ENCODE measurements at regions not wholly inside any gene's neighbourhood (a gene's known extent, or its start where the extent isn't known, plus 50 kb on each side); places are given as distances from the start of the nearest gene placed in this dataset.
"Not testable (repeated sequence)": the region's sequence is repeated elsewhere in the genome, so short reads cannot be mapped to it uniquely, and the experiment has no call there.

DNA sequence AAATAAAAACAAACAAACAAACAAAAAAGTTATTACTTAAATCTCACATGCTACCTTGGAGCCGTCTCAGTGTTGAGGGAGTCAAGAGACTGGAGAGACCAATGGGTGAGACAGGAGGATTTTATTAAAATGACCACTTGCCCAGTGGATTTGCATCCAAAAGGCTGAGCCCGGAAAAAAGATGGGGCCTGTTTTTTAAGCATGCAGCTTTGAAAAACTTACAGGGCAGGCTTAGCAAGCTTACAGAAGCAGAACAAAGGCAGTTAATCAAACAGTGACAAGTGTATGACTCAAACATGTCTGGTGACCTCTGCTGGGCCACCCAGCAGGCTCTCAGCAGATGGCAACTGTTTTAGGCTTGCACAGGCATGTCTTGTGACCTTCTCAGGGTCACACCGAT, 82.5 kb downstream of the POTEH start:
- TF ChIP-seq, protein P1, sequence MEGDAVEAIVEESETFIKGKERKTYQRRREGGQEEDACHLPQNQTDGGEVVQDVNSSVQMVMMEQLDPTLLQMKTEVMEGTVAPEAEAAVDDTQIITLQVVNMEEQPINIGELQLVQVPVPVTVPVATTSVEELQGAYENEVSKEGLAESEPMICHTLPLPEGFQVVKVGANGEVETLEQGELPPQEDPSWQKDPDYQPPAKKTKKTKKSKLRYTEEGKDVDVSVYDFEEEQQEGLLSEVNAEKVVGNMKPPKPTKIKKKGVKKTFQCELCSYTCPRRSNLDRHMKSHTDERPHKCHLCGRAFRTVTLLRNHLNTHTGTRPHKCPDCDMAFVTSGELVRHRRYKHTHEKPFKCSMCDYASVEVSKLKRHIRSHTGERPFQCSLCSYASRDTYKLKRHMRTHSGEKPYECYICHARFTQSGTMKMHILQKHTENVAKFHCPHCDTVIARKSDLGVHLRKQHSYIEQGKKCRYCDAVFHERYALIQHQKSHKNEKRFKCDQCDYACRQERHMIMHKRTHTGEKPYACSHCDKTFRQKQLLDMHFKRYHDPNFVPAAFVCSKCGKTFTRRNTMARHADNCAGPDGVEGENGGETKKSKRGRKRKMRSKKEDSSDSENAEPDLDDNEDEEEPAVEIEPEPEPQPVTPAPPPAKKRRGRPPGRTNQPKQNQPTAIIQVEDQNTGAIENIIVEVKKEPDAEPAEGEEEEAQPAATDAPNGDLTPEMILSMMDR (IDR thresholded peaks at IDR 0.05; ENCODE audit: low read depth, low read length), result not testable (repeated sequence)
- TF ChIP-seq EZH2phosphoT487 (IDR thresholded peaks at IDR 0.05; ENCODE audit: low read depth), result not testable (repeated sequence)

Data from OCI-LY3 (cell line).